GM12874 (cell line): ENCODE measurements at regions not wholly inside any gene's neighbourhood (a gene's known extent, or its start where the extent isn't known, plus 50 kb on each side); places are given as distances from the start of the nearest gene placed in this dataset.

Source experiments
- TF ChIP-seq, protein P1 (sequence below): IDR thresholded peaks from 2 replicates; pipeline ENCODE4 v1.5.1; 2011; ENCODE audit warnings: low read depth, mild to moderate bottlenecking, control low read depth, low read length, moderate library complexity; ENCODE audit not compliant: insufficient read depth

DNA sequence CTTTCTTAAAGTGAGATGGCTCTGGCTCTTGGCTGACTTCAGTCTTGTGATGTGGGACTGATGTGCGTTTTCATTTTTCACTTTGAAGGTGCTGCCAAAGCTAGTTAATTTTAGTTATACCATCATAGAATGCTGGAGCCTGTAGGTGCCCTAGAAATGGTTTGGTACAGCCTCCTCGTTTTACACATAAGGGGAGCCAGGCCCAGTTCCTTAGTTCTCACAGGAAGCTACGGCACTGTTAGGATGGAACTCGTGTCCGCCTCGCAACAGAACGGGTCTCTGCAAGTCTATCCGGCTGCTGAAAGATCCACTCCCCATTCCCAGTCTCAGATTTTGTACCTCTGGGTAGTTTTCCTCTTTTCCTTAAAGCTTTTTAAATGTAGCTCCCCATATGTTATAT, 173.2 kb upstream of the PRPS1L1 start:
- TF ChIP-seq, protein P1, sequence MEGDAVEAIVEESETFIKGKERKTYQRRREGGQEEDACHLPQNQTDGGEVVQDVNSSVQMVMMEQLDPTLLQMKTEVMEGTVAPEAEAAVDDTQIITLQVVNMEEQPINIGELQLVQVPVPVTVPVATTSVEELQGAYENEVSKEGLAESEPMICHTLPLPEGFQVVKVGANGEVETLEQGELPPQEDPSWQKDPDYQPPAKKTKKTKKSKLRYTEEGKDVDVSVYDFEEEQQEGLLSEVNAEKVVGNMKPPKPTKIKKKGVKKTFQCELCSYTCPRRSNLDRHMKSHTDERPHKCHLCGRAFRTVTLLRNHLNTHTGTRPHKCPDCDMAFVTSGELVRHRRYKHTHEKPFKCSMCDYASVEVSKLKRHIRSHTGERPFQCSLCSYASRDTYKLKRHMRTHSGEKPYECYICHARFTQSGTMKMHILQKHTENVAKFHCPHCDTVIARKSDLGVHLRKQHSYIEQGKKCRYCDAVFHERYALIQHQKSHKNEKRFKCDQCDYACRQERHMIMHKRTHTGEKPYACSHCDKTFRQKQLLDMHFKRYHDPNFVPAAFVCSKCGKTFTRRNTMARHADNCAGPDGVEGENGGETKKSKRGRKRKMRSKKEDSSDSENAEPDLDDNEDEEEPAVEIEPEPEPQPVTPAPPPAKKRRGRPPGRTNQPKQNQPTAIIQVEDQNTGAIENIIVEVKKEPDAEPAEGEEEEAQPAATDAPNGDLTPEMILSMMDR, result no peak

DNA sequence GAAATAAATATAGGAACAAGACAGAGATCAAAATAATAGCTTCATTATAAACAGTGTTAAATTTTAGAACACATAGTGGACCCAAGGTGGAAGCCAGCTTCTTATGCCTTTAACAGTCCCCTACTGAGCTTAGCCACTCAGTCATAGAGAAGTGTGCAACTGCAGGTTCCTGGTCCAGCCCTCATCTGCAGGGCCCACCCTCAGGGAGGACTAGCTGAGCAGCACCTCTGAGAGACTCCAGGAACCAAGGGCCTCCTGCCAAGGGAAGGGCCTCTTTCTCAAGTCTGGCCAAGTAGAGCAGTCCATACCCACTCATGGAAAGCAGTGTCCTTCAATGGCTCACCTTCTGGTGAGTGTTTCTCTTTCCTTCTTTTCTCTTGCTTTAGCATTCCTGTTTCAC, 173.7 kb upstream of the PRPS1L1 start:
- TF ChIP-seq, protein P1, result no peak

DNA sequence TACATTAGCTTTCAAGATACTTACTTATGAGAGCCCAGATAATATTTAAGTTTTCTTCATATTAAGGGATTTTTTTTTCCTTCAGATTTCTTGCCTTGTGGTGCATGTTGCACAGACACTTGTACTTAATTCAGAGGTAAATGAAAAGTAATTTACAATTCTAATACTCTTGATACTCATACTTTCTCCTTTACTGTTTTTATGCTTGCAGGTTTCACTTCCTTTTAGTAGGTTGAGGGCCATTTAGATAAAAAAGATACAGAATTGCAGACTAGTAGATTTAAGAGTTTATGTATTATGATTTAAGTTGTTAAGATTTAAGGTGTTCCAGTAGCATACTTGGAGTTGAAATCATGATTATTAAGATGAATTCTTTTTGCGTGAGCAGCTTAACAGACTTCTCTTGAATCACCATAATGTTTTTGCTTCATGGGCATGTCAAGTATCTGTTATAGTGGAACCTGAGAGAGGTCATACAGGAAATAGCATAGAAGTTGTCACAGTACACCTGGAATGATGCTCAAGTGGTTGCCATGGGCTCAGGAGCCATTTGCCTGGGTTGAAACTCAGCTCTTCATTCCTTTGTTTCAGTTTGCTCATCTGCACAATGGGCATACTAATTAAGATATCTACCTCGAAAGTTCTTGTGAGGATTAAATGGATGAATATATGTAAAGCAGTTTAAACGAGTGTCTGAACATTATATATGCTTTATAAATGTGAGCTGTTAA, 174.8 kb upstream of the PRPS1L1 start:
- TF ChIP-seq, protein P1, result no peak

DNA sequence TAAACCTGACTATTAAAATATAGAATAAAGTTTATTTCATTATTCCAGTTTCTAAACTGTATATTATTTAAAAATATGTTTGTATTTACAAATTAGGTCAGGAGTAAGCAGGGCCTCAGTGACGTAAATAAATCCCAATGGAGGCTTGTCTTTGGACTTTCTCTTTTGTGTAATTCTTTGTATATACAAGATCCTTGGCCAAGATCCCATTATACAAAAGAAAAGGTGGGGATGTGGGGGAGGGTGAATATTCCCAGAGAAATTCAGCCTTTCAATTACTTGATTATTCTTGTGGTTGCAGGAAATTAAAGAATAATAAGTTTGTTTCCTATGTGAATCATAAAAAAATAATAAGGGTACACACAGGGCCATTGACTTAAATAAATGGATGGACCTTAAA, 178.7 kb upstream of the PRPS1L1 start:
- TF ChIP-seq, protein P1, result no peak

DNA sequence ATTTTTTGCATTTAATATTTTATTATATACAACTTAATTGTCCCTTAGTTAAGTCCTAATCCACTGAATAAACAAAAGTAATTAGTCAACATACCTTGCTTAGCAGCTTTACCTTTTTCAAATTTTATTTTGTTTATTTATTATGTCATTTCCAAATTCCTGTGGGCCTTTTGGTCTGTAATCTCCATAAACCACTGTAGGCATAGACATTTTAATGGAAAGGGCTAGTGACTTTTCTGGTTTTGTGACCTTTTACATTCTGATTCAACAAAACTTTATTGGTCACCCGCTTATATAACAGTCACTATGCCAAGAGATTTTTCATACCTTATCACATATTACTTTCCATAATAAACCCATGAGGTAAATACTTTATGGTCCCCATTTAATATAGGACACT, 181.3 kb upstream of the PRPS1L1 start:
- TF ChIP-seq, protein P1, result no peak

DNA sequence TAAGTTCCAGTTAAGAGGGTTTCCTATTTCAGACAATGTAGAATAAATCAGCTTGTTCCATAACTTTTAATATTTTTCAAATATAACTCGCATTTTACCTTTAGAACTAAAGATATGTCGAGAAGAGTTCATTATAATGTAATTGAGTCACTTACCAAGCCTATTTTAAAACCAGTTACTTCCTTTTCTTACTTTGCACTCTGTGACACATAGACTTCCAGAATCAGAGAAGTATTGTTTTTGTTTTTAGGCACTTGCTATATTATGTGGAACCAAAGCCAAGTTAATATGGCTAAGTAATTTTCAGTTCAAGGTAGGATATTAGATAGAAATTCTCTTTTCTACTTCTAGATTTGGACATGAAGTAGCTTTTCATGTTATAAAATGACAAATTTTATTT, 182.7 kb upstream of the PRPS1L1 start:
- TF ChIP-seq, protein P1, result no peak

DNA sequence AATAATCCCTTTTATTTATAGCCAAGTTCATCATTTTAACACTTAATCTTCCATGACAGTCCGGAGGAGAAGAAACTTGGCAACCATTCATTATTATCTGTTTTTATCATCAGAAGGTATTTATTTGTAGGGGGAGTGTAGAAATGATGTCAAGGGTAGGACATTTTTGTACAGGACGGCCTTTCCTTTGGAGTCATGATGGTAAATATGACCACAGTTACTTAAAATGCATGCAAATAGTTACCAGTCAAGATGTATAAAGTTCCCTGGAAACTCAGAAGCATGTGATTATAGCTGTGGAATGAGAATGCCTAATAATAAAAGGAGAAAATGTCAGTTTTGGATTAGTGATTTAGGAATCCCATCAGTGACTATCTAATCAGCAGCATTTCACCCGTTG, 183.1 kb upstream of the PRPS1L1 start:
- TF ChIP-seq, protein P1, result no peak
